Type B pancreatic cell (in vitro differentiated cells): ENCODE measurements at regions not wholly inside any gene's neighbourhood (a gene's known extent, or its start where the extent isn't known, plus 50 kb on each side); places are given as distances from the start of the nearest gene placed in this dataset.

Experiments used
- DNase-seq: peaks from one replicate; pipeline ENCODE4 v3.0.0; 2021; ENCODE audit warnings: mixed read lengths; ENCODE audit not compliant: unreplicated experiment; ENCODE audit errors: extremely low spot score
- H3K27ac Mint-ChIP-seq: 2 replicates; pipeline ENCODE4 v1.8.0; 2021; ENCODE audit warnings: mild to moderate bottlenecking, mixed read lengths
- H3K27me3 Mint-ChIP-seq: 2 replicates; pipeline ENCODE4 v1.8.0; 2021; ENCODE audit warnings: mixed read lengths
- H3K36me3 Mint-ChIP-seq: 2 replicates; pipeline ENCODE4 v1.8.0; 2021; ENCODE audit warnings: mixed read lengths
- H3K4me1 Mint-ChIP-seq: one replicate; pipeline ENCODE4 v1.8.0; 2021; ENCODE audit warnings: mixed read lengths; ENCODE audit not compliant: unreplicated experiment
- H3K4me3 Mint-ChIP-seq: 2 replicates; pipeline ENCODE4 v1.8.0; 2021; ENCODE audit warnings: mild to moderate bottlenecking, mixed read lengths
- H3K9me3 Mint-ChIP-seq: 2 replicates; pipeline ENCODE4 v1.8.0; 2021; ENCODE audit warnings: mixed read lengths
- TF ChIP-seq, protein P1 (sequence below): fragments of 200-600 bp; sonication (generic); conservative IDR thresholded peaks from 2 replicates; pipeline ENCODE4 v1.5.0; 2021; ENCODE audit warnings: antibody characterized with exemption, mild to moderate bottlenecking

DNA sequence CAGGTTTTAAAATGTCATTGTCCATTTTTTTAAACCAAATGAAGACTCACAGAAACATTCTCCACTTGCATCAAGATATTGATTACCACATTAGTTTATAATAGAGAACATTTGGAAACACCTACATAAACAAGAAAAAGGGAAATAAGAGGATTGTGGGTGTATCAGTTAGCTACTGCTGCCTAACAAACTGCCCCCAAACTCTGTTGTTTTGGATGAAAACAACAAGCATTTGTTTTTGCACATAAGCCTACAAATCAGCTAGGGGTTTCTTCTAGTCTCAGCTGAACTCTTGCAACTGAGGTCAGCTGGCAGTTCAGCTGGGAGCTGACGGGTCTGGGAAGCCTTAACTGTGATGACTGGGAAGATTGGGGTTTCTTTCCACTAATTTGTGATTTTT lies 464.4 kb downstream of the COG6 start:
- no peak overlapping the region for H3K4me3 Mint-ChIP-seq
- no peak for DNase-seq
- peaks cover 16% of the 10 kb centered on the region for H3K4me1 Mint-ChIP-seq
- H3K9me3 Mint-ChIP-seq: no peaks in the 10 kb centered on the region
- no peaks in the 10 kb centered on the region for H3K36me3 Mint-ChIP-seq
- H3K27me3 Mint-ChIP-seq: no peaks in the 10 kb centered on the region
- H3K27ac Mint-ChIP-seq: no peak overlapping the region
- TF ChIP-seq, protein P1, sequence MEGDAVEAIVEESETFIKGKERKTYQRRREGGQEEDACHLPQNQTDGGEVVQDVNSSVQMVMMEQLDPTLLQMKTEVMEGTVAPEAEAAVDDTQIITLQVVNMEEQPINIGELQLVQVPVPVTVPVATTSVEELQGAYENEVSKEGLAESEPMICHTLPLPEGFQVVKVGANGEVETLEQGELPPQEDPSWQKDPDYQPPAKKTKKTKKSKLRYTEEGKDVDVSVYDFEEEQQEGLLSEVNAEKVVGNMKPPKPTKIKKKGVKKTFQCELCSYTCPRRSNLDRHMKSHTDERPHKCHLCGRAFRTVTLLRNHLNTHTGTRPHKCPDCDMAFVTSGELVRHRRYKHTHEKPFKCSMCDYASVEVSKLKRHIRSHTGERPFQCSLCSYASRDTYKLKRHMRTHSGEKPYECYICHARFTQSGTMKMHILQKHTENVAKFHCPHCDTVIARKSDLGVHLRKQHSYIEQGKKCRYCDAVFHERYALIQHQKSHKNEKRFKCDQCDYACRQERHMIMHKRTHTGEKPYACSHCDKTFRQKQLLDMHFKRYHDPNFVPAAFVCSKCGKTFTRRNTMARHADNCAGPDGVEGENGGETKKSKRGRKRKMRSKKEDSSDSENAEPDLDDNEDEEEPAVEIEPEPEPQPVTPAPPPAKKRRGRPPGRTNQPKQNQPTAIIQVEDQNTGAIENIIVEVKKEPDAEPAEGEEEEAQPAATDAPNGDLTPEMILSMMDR: no peak

DNA sequence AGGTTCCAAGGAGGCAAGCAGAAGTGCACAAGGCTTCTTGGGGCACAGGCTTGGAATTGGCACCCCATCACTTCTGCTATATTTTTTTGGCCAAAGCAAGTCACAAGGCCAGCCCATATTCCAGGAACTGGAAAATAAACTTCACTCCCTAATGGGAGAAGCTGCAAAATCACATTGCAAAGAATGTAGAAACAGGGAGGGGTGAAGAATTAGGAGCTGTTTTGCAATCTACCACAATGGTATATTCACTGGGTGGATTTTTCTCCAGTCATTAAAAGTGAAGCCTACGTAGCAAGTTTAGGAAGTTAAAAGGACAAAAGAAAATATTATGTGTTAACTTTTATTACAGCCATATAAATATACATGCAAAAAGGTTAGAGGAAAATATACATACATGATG lies 464.8 kb downstream of the COG6 start:
- Mint-ChIP-seq H3K4me3 (no peak overlapping the region), H3K27me3 (no peaks in the 10 kb centered on the region), H3K36me3 (no peaks in the 10 kb centered on the region), H3K27ac (no peak overlapping the region), H3K4me1 (peaks cover 17% of the 10 kb centered on the region), H3K9me3 (no peaks in the 10 kb centered on the region)
- no peak for DNase-seq
- TF ChIP-seq, protein P1: no peak

DNA sequence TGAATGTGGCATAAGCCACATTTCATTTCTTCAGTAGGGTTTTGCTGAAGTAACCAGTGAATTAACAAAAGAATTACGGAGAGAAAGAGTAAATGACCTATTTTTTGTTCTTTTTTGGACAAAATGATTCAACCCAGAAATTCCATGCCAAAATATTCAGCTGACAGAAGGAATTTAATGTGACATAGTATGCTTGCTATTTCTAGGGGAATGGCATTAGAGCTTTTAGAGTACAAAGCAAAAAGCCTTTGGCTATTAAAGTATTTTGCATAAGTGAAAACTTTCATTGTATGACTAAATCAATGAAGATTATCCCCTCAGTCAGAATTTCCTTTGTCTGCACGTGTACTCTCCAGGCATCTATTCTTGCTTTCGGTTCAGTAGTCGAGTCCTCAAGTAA lies 465.3 kb downstream of the COG6 start:
- peaks cover 19% of the 10 kb centered on the region for H3K4me1 Mint-ChIP-seq

DNA sequence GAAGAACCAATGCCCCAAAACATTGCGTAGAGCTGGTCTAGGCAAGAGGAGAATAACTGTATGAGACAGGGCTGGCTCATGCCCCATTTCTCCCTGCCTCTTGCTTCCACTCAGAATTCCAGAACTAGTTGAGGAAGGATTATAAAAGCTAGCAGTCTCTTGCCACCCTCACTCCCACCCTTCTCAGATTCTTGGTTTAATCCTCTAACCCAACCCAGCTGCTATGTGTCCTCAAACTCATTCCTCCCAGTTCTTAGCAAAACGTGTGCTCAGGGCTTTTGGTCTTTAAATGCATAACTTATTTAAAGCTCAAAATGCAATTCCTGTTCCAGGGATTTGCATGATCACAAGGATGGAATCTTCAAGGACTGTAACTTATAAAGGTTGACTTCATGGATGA lies 466.3 kb downstream of the COG6 start:
- TF ChIP-seq, protein P1: no peak
- no peak for DNase-seq
- Mint-ChIP-seq H3K27me3 (peaks cover under 1% of the 10 kb centered on the region), H3K36me3 (no peaks in the 10 kb centered on the region), H3K4me1 (peaks cover 16% of the 10 kb centered on the region), H3K4me3 (no peak overlapping the region), H3K9me3 (no peaks in the 10 kb centered on the region), H3K27ac (no peak overlapping the region)

More for the DNA sequence above, 465.3 kb downstream of the COG6 start:
- Mint-ChIP-seq H3K36me3 (no peaks in the 10 kb centered on the region), H3K27ac (no peak overlapping the region), H3K27me3 (no peaks in the 10 kb centered on the region), H3K9me3 (no peaks in the 10 kb centered on the region), H3K4me3 (no peak overlapping the region)
- TF ChIP-seq, protein P1: no peak
- DNase-seq: no peak

DNA sequence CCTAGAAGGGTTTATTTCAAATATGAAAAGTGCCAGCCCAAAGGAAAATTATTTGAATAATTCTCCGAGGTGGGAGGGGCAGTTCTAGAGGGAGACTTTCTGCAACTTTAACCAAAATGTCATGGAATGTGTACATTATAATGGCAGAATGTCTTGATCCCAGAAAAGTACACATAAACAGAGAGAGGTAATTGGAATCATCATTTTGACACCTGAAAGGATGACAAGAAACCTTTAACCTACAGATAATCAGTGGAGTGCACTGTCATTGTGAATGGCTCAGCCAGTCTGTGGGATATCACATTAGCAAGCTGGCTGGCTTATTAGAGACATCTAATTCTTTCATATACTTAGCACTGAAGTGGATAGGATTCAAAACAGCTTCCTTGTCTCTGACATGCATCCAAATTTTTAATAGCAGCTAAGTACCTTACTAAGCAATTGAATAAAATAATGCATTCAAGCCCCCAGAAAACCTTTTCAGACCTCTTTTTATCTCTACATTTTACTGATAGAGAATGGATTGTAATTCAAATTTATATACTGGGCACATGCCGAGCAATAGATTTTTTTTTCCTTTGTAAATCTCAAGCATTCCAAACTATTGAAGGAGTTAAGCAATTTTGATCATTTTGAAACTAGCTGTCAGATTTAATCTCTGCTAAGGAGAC lies 468.6 kb downstream of the COG6 start:
- Mint-ChIP-seq H3K4me1 (peaks cover 21% of the 10 kb centered on the region), H3K4me3 (no peak overlapping the region), H3K27ac (no peak overlapping the region), H3K36me3 (no peaks in the 10 kb centered on the region), H3K27me3 (peaks cover 3% of the 10 kb centered on the region), H3K9me3 (no peaks in the 10 kb centered on the region)
- TF ChIP-seq, protein P1: no peak
- no peak for DNase-seq
